Non-pigmented ciliary epithelial cell (primary cell): ENCODE measurements at regions not wholly inside any gene's neighbourhood (a gene's known extent, or its start where the extent isn't known, plus 50 kb on each side); places are given as distances from the start of the nearest gene placed in this dataset.
"Not testable (repeated sequence)": the region's sequence is repeated elsewhere in the genome, so short reads cannot be mapped to it uniquely, and the experiment has no call there.

Experiments used
- DNase-seq: peaks from one replicate; pipeline ENCODE4 v3.0.0-alpha.2; 2010; ENCODE audit warnings: low read depth

GRCh38 chr4:71081192-71081591 lies 87.7 kb downstream of the DCK start:
- DNase-seq = no peak

GRCh38 chr4:71093745-71094144 lies 100.3 kb downstream of the DCK start:
- no peak for DNase-seq

GRCh38 chr4:71094201-71094600 lies 100.8 kb downstream of the DCK start:
- DNase-seq = no peak

DNA sequence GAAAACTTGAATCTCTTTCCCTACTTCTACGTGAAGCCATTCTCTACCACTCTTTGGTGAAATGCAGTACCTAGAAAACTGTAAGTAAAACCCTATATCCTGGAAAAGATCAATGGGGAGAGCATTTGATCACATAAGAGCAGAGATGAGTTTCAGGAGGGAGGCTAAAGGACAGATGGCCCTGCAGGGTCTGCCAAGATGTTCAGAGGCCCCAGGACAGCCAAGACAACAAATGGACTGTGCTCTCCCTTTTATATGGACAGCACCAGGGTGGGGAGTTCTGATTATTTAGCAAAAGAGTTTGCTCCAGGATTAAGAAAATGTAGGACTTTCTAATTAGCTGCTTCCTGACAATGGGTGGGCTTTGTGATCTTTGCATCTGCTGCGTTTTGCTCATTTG lies 101.7 kb downstream of the DCK start:
- no peak for DNase-seq

DNA sequence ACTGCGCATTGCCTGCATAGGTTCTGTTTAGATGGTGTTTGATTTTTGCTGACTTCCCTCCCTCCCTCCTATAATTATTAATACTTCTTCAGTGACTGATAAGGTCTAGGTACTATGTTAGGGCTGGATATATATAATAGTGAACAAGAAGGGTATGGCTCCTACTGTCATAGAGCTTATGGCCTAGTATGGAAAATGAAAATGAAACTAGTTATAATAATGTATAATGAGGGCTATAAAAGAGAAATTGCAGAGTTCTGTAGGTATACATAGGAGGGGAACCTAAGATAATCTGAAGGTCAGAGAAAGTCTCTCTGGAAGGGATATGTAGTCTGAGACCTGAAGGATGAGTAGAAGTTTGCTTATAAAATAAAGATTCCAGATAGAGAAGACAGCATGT lies 102.1 kb downstream of the DCK start:
- DNase-seq = no peak

- no peak for DNase-seq
Measured at GRCh38 chr4:71107726-71108125, 114.3 kb downstream of the DCK start.

GRCh38 chr4:71110499-71110898 lies 117.0 kb downstream of the DCK start:
- no peak for DNase-seq

DNA sequence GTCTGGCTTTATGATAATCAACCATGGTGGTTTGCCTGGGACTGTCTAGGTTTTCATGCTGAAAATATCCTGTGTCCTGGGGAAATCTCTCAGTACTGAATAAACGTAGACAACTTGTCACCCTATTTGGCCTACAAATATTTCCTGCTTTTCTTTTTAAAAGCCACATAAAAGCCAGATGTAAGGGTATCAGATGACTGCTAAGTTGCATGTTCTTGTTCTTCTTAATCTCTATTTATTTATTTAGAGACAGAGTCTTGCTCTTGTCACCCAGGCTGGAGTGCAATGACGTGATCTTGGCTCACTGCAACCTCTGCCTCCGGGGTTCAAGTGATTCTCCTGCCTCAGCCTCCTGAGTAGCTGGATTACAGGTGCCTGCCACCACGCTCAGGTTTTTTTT lies 117.7 kb downstream of the DCK start:
- not testable (repeated sequence) for DNase-seq

GRCh38 chr4:71113294-71113693 lies 119.8 kb downstream of the DCK start:
- DNase-seq = no peak

DNA sequence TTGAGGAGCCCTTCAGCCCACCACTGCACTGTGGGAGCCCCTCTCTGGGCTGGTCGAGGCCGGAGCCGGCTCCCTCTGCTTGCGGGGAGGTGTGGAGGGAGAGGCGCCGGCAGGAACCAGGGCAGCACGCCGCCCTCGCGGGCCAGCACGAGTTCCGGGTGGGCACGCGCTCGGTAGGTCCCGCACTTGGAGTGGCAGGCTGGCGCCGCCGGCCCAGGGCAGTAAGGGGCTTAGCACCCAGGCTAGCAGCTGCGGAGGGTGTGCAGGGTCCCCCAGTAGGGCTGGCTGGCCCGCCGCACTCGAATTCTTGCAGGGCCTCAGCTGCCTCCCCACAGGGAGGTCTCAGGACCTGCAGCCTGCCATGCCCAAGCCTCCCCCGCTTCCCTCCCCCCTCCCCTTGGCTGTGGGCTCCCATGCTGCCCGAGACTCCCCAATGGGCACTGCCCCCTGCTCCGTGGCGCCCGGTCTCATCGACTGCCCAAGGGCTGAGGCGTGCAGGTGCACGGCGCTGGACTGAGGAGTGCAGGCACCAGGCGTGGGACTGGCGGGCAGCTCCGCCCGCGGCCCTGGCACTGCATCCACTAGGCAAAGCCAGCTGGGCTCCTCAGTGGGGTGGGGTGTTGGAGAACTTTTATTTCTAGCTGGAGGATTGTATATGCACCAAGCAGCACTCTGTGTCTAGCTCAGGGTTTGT lies 127.5 kb downstream of the DCK start:
- no peak for DNase-seq

GRCh38 chr4:71123951-71124350 lies 130.5 kb downstream of the DCK start:
- DNase-seq = no peak

GRCh38 chr4:71125137-71125536 lies 131.7 kb downstream of the DCK start:
- DNase-seq = no peak

GRCh38 chr4:71126719-71127118 lies 133.3 kb downstream of the DCK start:
- peak; percentile 97 for DNase-seq

- DNase-seq = peak; percentile 37
Measured at GRCh38 chr4:71130827-71131603, 137.6 kb downstream of the DCK start.

DNA sequence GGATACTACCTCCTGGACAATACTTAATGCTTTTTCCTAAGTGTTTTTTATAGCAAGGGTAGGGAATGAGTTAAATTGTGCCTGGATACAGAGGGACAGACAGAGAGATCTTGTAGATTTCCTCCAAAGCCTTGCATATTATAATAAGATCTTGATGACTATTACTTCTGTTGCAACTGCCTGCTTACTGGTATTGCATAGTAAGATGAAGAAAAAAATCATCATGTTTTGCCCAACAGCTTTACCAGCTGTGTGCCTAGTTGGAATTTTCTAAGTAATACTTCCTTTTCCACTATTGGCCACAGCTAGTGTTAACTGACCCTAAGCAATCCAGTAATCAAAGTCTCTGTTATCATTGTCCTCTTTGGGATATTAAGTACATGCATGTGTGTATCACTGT lies 139.0 kb downstream of the DCK start:
- DNase-seq = no peak

DNA sequence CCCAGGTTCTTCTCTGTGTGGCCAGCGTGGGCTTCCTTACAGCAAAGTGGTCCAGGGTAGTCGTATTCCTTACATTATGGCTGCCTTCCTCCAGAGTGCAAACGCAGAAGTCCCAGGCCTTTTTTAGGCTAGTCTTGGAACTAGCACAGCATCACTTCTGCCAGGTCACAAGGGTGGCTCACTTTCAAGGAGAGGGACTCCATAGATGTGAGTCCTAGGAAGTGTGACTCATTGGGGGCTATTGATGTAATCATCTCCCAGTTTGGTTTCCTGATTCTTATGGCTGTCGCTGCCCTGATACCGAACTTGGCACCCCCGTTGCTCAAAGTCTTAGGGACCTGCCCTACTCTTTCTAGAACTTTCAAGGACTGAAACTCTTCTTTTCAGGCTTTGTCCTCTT lies 140.0 kb downstream of the DCK start:
- no peak for DNase-seq

- DNase-seq = no peak
Measured at GRCh38 chr4:71136071-71136470, 142.6 kb downstream of the DCK start.

DNA sequence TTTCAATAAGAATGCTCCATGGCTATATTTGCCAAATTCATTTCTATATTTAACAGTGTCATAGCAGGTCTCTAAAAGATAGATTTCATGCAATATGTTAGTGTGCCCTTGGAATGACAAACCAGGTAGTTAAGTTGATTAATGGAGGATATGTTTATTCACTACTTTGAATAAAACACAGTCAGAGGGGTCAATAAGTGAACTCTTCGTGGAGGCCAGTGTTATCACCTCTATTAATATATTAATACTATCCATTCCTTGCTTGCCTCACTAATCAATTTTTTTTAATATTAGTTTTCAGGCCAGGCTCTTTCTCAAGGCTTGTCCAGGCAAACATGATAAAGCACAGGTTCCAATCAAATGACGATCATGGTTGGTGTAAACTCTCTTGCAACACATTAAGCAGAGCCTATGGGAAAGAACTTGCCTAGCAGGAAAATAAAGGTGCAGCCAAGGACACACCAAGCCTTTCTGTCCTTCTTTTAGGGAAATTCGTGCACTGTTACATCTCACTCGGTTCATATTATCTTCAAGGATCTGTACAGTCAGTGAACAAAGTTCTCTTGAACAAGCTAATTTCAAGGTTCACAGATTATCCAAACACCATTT lies 144.7 kb downstream of the DCK start:
- no peak for DNase-seq

GRCh38 chr4:71140563-71140962 lies 147.1 kb downstream of the DCK start:
- no peak for DNase-seq

- DNase-seq = no peak
Measured at GRCh38 chr4:71141125-71141524, 147.7 kb downstream of the DCK start.

- DNase-seq = no peak
Measured at GRCh38 chr4:71147261-71147660, 153.8 kb downstream of the DCK start.

GRCh38 chr4:71148545-71148944 lies 155.1 kb downstream of the DCK start:
- DNase-seq = no peak

- DNase-seq = no peak
Measured at GRCh38 chr4:71151054-71151453, 157.6 kb downstream of the DCK start.
